ENCODE measurements at regions not wholly inside any gene's neighbourhood (a gene's known extent, or its start where the extent isn't known, plus 50 kb on each side); places are given as distances from the start of the nearest gene placed in this dataset.
A peak's percentile ranks its signal among the peaks of the same experiment; 100 is the strongest.

- no peak for DNase-seq
These were observed 316.2 kb downstream of the ANKRD50 start for GRCh38 chr4:124396333-124396732.

DNA sequence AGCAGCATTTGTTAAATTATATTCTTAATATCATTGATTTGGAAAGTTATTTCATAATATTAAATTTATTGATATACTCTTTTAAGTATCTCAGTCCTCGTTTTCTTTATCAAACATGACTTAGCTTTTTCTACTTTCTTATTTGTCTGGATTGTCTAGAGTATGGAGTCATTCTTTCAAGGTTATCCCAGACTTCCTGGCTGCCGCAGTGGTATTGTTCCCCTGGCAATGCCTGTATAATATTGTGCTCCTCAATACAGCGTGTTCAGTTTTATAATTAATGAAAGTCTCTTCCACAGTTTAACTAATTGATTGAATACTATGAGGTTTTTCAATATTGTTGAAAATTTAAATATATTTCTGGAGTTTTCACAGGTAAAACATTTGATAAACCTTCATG, 310.9 kb downstream of the ANKRD50 start:
- DNase-seq: no peak

DNA sequence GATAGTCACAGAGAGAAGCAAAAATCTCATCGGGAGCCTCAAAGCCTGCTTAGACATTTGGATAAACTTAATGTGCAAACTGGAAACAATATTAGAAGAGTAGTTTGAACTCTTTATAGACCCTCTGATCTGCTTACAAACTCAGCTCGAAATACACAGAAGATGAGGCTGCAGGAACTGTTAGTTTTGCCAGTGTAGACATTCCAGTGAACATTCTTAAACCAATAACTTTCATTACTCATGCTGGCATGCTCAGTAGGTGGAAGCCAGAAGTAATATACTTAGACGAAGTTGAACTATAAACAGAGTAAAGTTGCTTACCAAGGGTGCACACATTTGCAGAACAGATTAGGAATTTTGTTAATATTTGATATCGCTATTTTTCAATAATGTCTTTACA, 303.5 kb downstream of the ANKRD50 start:
- DNase-seq: no peak

DNA sequence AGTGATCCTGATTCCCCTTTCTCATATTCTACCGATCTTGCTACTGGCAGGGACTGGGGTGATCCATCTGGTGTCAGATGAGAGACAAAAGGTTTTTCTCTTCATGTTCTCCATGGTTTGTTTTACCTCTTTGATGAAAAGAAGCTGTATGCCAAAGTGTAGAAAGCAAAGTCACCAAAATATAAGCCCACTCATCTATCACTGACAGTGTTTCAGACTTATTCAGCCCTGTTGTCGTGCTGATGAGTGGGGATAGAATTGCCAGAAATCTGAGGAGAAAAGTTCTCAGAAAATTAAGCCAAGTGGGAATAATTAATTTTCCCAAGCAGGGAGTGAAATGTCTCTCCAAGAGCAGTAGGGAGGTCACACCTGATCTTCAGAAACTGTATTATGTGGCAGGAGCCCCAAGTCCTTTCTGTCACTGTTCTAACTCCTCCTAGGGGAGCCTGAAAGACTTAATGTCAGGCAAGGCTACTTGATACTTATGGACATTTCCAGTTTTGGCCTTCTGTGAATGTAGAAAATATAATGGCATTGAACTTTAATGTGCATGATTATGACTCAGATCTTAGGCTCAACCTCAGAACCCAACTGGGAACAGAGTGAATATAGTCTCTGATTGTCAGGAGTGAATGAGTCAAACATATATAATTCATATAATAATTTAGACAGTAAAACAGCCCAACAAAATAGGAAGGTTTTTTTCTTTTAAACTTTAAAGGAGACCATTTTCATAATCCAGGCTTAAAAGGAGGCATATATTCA, 298.1 kb downstream of the ANKRD50 start:
- no peak for DNase-seq

DNA sequence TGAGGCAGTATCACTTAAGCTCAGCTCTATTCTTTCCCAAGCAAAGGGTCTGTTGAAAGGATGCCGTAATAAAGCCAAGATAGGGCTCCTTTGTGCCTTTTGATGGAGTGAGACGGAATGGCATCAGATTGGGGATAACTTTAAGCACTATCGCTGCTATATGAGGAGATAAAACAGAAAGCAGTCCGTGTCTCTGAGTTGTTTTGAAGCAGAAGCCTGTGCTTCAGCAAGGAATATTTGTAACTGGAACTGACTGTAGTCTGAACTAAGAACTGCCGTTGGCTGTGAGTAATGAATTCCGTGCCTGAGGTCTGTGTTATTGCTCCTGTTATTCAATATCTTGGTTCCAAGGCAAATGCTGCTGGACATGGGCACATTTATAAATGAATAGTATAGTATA, 297.4 kb downstream of the ANKRD50 start:
- peak; percentile 43 for DNase-seq

GRCh38 chr4:124417371-124417770, 295.2 kb downstream of the ANKRD50 start:
- no peak for DNase-seq

DNA sequence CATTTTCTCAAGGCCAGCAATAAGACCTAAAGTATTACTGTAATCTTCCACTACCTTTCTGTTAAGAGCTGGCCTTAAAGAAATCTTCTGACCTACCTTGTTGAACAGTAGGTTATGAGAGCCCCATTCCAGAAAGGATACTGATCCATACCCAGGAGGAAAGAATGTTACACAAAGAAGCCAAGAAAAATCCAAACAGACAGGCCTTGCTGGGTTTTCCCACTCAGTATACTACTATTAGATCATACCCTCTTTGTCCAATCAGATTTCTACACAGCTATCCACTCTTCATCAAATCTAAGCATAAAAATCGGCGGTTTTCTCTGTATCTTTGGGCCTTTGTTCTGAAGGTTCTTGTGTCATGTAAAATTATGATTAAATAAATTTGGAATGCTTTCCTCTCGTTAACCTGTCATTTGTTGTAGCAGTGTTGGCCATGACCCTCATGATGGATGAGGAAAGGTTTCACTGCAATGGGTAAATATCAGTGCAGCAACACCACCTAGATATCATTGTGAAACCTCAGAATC, 292.3 kb downstream of the ANKRD50 start:
- DNase-seq: no peak

DNA sequence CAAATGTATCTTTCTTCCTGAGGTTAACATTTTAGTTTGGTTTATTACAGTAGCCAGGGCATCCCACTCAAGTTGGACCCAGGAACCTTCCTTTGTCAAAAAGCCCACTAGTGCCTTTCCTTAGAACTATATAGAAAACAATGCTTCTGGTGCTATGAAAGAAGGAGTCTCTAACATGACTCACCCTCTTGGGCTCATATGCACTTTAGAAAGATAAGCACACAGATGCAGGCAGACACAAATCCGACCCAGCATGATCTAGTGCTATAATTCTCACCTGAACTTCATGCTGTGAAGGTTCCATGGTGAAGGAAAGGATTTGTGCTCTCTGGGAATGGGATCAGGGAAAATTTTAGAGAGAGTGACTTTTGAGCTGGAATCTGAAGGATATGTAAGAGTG, 289.4 kb downstream of the ANKRD50 start:
- DNase-seq: no peak

GRCh38 chr4:124426279-124426678, 286.3 kb downstream of the ANKRD50 start:
- no peak for DNase-seq

DNA sequence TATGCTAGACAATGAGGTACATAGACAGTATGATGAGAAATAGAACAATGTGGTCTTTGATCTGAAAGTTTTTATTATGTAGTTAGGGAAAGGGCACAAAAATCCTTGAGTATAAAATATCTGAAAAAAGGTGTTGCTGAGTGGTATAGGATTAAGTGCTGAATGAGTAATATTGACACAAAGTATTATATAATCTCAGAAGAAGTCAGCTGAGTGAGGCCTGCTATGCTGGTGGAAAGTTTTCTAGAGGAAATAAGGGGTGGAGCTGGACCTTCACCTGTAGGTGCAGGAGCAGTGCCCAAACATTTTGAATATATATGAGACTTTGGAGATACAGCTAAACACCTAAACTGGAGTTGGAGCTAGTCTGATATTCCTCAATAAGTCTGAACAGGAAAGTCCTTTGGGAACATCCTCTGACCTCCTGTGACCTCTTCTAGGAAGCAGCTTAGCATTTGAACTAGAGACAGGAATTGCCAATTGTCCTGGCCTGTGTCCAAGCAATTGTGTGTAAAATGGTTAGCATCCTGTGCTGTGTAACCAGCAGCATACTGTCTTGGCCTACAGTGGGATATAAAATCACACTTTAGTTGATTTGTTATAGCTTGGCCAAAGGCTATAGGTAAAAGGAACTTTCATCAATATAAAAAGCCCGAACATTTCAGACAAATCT, 285.3 kb downstream of the ANKRD50 start:
- DNase-seq: no peak

DNA sequence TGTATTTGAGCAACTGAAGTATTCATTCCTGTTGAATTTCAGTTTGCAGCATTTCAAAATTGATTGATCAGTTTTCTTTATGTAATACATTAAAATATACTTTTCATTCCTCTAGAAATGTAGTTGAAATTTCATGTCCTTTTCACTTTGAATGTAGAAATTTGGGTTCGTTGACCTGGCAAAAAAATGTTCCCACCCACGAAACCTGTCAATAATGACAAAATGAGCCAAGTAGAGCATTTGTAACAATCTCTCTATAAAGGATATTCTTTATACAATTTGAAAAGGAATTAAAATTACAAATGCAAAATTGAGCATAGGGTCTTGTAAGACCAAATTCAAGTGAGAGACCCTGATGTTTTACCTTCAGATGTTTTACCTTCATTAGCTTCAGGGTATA, 283.9 kb downstream of the ANKRD50 start:
- DNase-seq: no peak

GRCh38 chr4:124429746-124430250, 282.7 kb downstream of the ANKRD50 start:
- DNase-seq: no peak

DNA sequence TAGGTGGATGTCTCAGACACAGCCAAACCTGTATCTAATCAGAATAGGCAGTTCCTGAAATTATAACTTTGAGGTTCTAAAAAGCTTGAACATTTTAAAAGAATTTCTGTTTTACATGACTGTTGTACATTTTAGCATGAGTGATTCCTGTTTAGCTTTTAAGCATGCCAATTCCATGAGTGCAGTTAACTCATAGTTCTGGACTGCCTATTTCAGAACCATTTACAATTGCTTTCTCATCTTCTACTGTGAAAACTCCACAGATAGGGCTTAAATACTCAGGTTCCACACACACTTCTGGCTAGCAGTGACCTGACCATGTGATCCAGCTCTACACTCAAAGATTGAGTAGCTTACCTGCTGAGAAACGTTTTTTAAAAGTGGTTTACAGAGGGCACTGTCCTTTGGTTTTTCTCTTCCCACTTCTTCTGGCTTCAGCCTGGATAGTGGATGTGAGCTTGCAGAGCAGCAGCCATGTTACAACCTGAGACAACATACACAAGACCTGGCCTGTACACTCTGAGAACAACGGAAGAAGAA, 280.8 kb downstream of the ANKRD50 start:
- DNase-seq: no peak

DNA sequence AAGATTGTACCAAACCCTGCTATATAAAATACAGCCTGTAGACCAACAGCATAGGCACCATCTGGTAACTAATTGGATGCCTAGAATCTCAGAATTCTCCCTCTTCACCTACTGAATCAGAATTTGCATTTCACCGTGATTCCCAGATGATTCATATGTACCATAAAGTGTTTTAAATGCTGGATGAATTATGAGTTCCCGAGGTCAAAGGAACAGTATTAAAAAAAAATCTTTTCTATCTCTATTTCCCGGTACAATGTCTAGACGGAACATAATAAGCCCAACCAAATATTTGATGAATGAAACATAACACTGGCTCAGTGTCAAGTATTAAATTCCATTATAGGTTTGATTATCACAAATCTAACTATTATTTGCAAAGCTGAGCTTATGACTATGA, 280.0 kb downstream of the ANKRD50 start:
- DNase-seq: no peak

GRCh38 chr4:124433044-124433443, 279.5 kb downstream of the ANKRD50 start:
- no peak for DNase-seq

GRCh38 chr4:124433500-124433899, 279.0 kb downstream of the ANKRD50 start:
- no peak for DNase-seq

DNA sequence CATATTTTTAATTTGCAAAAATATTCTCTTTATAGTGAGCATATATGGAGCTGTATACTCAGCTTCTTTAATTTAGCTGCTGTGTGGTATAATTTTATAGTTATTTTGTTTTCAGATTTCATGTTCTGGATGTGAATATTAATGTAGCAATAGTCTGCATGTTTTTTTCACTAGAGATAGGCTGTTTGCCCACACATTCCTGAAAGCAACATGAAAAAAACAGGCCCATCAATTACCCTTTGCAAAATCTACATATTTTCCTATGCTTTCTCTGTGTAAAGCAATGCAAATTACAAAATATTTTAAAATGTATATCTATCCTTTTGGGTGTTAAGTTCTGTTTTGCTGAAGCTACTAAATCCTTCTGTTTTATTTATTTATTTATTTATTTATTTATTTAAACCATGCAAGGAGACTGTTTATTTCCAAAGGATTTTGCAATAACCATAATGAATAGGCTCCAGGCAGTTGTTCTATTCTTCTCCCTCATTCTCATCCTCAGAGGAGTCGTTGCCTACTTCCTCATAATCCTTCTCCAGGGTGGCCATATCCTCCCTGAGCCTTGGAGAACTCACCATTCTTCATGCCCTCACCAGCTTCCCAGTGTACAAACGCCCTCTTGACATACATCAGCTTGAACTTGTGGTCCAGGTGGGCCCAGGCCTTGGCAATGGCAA, 277.1 kb downstream of the ANKRD50 start:
- DNase-seq: no peak

DNA sequence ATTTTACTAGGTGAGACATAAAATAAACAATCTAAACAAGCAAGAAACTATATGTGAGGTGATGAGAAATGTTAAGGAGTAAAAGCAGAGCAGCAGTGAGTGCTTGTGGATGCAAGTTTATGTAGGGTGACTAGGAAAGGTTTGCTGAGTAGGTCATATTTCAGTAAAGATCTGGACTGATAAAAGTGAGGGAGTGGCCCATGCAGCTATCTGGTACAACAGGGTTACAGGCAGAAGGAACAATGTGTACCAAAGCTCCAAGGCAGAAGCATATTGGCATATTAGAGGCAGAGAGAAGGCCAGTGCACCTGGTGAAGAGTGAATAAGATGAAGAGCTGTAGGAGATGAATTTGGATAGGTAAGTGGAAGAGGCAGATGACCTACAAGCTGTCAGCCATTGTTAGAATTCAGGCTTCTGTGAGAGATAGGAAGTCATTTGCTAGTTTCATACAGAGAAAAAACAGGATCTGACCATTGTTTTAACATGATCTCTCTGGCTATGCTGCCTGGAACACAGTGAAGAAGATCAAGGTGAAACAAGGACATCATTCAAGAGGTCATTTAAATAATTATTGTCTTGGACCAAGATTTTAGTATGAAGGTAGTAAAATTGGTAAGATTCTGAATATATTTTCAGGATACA, 274.6 kb downstream of the ANKRD50 start:
- no peak for DNase-seq

DNA sequence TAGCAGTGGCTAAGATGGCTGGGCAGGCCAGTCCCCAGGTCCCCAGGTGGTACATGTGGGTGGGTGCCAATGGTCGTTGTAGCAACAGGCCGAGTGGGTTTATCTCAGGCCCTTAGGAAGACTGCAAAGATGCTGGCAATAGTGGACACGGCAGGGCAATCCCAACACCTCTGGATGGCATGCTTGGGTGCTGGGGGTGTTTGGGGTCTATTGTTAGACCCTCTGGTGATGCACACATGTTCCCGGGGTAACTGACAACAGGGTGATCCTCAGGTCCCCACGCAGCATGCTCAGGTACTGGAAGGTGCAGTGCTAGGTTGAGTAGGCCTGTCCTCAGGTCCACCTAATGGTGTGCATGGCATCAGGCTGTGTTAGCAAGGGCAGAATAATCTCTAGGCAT, 267.5 kb downstream of the ANKRD50 start:
- no peak for DNase-seq

GRCh38 chr4:124449881-124450280, 262.7 kb downstream of the ANKRD50 start:
- no peak for DNase-seq

- DNase-seq: no peak
These were observed 261.7 kb downstream of the ANKRD50 start for GRCh38 chr4:124450851-124451250.

DNA sequence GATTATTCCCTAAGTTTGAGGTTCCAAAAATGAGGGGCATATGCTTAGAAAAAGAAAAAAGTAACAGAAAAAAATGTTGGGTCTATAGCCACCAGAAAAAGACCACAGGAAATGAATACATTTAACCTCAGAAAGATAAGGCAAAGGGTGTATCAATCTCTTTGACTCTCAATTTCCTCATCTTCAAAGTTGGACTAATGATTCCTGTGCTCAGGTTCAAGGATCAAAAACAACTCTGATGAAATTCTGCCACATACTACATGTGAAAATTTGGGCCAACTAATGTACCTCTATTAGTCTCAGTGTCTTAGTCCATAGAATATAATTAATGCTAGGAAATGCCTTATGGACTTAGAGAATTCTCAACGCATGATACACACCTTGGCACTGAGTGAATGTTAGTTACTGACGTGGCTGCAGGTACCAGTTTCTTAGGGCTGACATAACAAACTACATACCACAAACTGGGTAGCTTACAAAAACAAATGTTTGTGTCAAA, 257.7 kb downstream of the ANKRD50 start:
- no peak for DNase-seq

DNA sequence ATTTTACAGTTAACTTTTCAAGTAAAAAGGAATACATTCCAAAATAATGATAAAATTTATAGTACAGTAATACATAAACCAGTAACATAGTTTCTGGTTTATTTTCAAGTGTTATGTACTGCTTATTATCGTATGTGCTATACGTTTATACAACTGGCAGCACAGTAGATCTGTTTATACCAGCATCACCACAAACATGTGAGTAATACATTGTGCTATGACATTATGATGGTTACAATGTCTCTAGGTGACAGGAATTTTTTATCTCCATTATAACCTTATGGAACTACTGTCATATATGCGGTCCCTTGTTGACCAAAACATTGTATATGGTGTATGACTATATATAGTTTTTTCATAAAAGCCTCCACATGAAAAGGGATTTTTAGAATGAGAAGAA, 256.9 kb downstream of the ANKRD50 start:
- DNase-seq: no peak
